NT2/D1 (cell line): ENCODE measurements at regions not wholly inside any gene's neighbourhood (a gene's known extent, or its start where the extent isn't known, plus 50 kb on each side); places are given as distances from the start of the nearest gene placed in this dataset.

Experiments
- SUZ12 ChIP-seq: IDR thresholded peaks from 2 replicates; pipeline ENCODE4 v1.6.1; 2011; ENCODE audit not compliant: insufficient read length, insufficient read depth; ENCODE audit errors: extremely low read depth
- YY1 ChIP-seq: IDR thresholded peaks from 2 replicates; pipeline ENCODE4 v1.6.1; 2011; ENCODE audit not compliant: insufficient read length, insufficient read depth
- ZNF274 ChIP-seq: IDR thresholded peaks from 2 replicates; pipeline ENCODE4 v1.6.1; 2011; ENCODE audit warnings: mild to moderate bottlenecking, low read depth, low read length

DNA sequence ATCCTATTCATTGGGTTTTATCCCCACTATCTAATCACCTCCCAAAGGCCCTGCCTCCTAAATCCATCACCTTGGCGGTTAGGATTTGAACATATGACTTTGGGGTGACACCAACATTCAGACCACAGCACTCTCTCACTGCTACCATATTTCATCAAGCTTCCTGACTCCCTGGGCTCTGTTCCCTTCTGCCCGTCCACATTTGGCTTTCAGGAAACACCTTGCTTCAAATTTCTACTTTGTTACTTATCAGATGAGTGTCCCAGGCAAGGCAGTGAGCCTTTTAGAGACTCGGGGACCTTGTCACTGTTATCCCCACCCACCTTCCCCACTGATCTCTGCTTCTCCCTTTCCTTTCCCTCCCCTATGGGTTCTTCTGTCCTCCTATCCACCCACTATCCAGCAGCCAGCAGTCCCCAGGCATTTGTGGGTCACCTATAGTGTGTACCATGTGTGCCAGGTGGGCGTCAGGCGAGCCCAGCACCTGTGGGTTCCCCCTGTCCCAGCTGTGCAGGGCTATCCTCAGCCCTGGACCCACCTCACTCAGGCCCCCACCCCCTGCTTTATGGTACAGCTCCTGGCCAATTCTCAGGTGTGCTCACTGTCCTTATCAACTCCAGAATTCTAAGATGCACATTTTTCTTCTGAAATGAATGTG is 230.9 kb downstream of the LOXHD1 start:
- TF ChIP-seq SUZ12 (no peak), ZNF274 (no peak), YY1 (no peak)
